ENCODE measurements at regions not wholly inside any gene's neighbourhood (a gene's known extent, or its start where the extent isn't known, plus 50 kb on each side); places are given as distances from the start of the nearest gene placed in this dataset.

DNA sequence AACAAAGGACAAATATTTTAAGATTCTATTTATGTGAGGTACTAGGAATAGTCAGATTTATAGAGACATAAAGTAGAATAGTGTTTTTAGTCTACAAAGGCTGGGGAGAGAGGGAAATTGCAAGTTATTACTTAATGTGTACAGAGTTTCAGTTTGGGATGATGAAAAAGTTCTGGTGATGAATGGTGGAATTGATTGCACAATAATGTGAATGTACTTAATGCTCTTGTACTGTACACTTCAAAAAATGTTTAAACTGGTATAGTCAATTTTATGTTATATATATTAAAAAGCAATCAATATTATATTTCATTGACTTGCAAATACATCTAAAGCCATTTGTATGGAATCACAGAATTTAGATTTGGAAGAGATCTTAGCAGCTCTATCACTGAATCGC, 213.4 kb downstream of the PPP1R3A start:
- H3K4me3 ChIP-seq (ENCODE audit: control insufficient read depth, low read depth, low read length) = no peak overlapping the region

DNA sequence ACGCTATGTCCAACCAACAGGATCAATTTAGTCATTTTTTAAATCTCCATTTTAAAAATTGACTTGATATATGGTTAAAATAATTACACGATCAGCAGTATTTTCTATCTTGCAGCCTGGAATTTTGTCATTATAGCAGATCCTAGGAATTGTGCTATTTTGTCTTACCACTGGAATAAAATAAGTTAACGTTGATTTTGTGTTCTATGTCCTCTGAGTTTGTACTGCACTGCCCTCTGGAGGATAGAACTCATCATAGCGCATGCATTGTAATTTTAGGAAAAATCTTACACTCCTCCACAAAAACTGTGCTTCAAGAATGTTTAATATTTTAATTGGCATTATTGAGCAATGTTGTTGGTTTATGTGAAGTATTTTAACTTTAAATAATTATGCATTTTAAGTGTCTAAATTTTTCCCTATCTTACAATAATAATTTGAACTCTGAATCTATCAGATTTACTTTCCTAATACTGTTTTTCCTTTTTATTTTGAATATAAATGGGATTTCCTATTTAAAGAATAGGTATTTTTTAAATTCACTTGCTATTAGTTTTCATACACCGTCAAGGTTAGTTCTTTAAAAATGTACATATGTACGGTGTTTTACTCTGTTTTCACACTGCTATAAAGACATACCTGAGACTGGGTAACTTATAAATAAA, 220.1 kb downstream of the PPP1R3A start:
- DNase-seq (ENCODE audit: low read depth) = no peak
- TF ChIP-seq, protein P1, sequence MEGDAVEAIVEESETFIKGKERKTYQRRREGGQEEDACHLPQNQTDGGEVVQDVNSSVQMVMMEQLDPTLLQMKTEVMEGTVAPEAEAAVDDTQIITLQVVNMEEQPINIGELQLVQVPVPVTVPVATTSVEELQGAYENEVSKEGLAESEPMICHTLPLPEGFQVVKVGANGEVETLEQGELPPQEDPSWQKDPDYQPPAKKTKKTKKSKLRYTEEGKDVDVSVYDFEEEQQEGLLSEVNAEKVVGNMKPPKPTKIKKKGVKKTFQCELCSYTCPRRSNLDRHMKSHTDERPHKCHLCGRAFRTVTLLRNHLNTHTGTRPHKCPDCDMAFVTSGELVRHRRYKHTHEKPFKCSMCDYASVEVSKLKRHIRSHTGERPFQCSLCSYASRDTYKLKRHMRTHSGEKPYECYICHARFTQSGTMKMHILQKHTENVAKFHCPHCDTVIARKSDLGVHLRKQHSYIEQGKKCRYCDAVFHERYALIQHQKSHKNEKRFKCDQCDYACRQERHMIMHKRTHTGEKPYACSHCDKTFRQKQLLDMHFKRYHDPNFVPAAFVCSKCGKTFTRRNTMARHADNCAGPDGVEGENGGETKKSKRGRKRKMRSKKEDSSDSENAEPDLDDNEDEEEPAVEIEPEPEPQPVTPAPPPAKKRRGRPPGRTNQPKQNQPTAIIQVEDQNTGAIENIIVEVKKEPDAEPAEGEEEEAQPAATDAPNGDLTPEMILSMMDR (IDR thresholded peaks at IDR 0.05; ENCODE audit: control insufficient read depth, insufficient read depth, low read depth, low read length, missing control alignments) = peak; percentile 72
- no peak overlapping the region for H3K4me3 ChIP-seq (ENCODE audit: control insufficient read depth, low read depth, low read length)

More for the DNA sequence above, 213.4 kb downstream of the PPP1R3A start:
- DNase-seq (ENCODE audit: low read depth) = no peak
- TF ChIP-seq, protein P1 (IDR thresholded peaks at IDR 0.05; ENCODE audit: control insufficient read depth, insufficient read depth, low read depth, low read length, missing control alignments) = no peak

DNA sequence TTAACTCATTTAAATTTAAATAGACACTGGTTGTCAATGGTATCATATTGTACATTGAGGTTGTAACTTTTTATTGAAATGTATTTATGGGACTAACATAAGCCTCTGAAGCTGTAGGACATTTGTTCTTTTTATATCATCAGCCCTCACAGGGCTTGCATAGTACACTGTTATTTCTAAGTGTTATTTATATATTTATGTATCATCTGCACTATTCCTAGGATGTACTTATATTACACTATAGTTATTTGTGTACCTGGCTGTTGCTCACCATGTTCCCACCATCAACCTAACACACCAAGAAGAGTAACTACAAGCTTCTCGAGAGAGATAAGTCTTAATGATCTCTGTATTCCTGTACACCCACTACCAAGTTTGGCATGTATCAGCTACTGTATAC, 224.7 kb downstream of the PPP1R3A start:
- no peak overlapping the region for H3K4me3 ChIP-seq (ENCODE audit: control insufficient read depth, low read depth, low read length)
- TF ChIP-seq, protein P1 (IDR thresholded peaks at IDR 0.05; ENCODE audit: control insufficient read depth, insufficient read depth, low read depth, low read length, missing control alignments) = no peak
- no peak for DNase-seq (ENCODE audit: low read depth)

DNA sequence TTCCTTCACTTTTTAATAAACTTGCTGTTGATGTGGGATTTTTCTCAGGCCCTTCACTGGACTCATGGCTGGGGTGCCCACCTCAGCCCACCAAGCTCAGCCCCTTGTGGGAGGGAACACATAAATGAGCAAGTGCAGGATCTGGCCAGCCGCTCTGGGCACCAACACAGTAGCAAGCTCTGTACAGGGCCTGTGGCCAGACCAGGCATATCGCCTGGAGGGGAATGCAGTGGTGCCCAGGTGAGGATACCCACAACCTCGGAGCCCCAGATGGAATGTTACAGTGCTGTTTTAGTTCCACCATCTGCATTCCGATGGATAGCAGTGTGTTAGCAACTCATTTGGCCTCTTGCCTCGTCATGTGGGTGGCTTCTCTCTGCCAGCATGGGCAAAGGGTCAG, 234.6 kb downstream of the PPP1R3A start:
- TF ChIP-seq, protein P1 (IDR thresholded peaks at IDR 0.05; ENCODE audit: control insufficient read depth, insufficient read depth, low read depth, low read length, missing control alignments) = no peak
- H3K4me3 ChIP-seq (ENCODE audit: control insufficient read depth, low read depth, low read length) = no peak overlapping the region
- DNase-seq (ENCODE audit: low read depth) = no peak

DNA sequence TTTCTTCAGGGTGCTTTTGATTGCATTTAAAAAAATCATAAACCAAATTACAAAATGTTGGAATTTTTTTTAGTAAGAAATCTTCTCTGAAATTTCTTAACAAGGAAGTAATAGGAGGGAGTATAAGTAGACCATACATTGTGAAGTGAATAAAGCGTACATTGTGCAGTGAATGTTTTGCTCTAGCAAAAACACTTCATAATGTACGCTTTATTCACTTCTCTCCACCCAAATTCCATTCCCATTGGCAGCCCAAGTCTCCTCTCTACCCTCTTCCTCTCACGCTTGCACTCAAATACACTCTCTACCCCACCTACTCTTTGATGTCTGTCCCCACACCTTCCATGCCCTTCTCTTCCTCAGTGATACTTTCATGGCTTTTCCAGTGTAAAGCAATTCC, 241.0 kb downstream of the PPP1R3A start:
- no peak for DNase-seq (ENCODE audit: low read depth)
- H3K4me3 ChIP-seq (ENCODE audit: control insufficient read depth, low read depth, low read length) = no peak overlapping the region
- TF ChIP-seq, protein P1 (IDR thresholded peaks at IDR 0.05; ENCODE audit: control insufficient read depth, insufficient read depth, low read depth, low read length, missing control alignments) = no peak

DNA sequence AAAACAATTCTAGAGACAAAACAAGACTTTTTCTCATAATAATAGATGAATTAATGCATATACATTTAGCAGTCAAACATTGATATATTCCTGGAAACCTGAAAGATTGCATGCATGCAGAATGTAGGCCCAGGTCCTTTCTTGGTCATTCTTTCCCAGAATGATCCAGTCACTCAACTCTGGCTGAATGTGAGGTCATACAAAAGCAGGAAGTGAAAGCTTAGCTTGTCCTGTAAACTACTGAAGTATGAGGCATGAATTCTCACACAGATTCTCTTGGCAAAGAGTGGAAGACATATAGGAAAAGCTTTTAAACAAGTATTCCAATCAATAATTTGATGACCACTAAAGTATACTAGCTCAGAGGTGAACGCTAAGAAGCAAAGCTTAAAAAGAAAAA, 253.9 kb downstream of the PPP1R3A start:
- DNase-seq (ENCODE audit: low read depth) = no peak
- H3K4me3 ChIP-seq (ENCODE audit: control insufficient read depth, low read depth, low read length) = no peak overlapping the region
- TF ChIP-seq, protein P1 (IDR thresholded peaks at IDR 0.05; ENCODE audit: control insufficient read depth, insufficient read depth, low read depth, low read length, missing control alignments) = no peak
